WERI-Rb-1 (cell line): ENCODE measurements at regions not wholly inside any gene's neighbourhood (a gene's known extent, or its start where the extent isn't known, plus 50 kb on each side); places are given as distances from the start of the nearest gene placed in this dataset.

Experiments used
- DNase-seq: peaks from one replicate; pipeline ENCODE4 v3.0.0-alpha.2; 2020
- H3K27ac ChIP-seq: fragments of 250-450 bp; sonication (Bioruptor Pico); 2 replicates; pipeline ENCODE4 v1.5.1; 2020; ENCODE audit warnings: mild to moderate bottlenecking, moderate library complexity
- H3K27me3 ChIP-seq: fragments of 250-450 bp; sonication (Bioruptor Pico); 2 replicates; pipeline ENCODE4 v1.5.1; 2021; ENCODE audit warnings: mild to moderate bottlenecking, low read depth, moderate library complexity; ENCODE audit not compliant: insufficient read depth, severe bottlenecking
- H3K36me3 ChIP-seq: fragments of 250-450 bp; sonication (Bioruptor Pico); 2 replicates; pipeline ENCODE4 v1.5.1; 2020; ENCODE audit warnings: mild to moderate bottlenecking, moderate library complexity
- H3K4me3 ChIP-seq: 2 replicates; pipeline ENCODE4 v1.5.1; 2011; ENCODE audit warnings: low read depth, mild to moderate bottlenecking, control low read depth, low read length
- H3K9me3 ChIP-seq: fragments of 250-450 bp; sonication (Bioruptor Pico); 2 replicates; pipeline ENCODE4 v1.5.1; 2021; ENCODE audit warnings: mild to moderate bottlenecking, moderate library complexity; ENCODE audit not compliant: severe bottlenecking
- TF ChIP-seq, protein P1 (sequence below): IDR thresholded peaks from 2 replicates; pipeline ENCODE4 v1.5.1; 2011; ENCODE audit warnings: low read depth, mild to moderate bottlenecking, control low read depth, inconsistent platforms, low read length

- H3K27ac ChIP-seq: no peak overlapping the region
- peaks cover 4% of the 10 kb centered on the region for H3K9me3 ChIP-seq
- H3K4me3 ChIP-seq: no peak overlapping the region
- no peak for DNase-seq
- H3K27me3 ChIP-seq: no peaks in the 10 kb centered on the region
- no peaks in the 10 kb centered on the region for H3K36me3 ChIP-seq
- TF ChIP-seq, protein P1, sequence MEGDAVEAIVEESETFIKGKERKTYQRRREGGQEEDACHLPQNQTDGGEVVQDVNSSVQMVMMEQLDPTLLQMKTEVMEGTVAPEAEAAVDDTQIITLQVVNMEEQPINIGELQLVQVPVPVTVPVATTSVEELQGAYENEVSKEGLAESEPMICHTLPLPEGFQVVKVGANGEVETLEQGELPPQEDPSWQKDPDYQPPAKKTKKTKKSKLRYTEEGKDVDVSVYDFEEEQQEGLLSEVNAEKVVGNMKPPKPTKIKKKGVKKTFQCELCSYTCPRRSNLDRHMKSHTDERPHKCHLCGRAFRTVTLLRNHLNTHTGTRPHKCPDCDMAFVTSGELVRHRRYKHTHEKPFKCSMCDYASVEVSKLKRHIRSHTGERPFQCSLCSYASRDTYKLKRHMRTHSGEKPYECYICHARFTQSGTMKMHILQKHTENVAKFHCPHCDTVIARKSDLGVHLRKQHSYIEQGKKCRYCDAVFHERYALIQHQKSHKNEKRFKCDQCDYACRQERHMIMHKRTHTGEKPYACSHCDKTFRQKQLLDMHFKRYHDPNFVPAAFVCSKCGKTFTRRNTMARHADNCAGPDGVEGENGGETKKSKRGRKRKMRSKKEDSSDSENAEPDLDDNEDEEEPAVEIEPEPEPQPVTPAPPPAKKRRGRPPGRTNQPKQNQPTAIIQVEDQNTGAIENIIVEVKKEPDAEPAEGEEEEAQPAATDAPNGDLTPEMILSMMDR: no peak
Observed at GRCh38 chr12:68446901-68447796, 115.0 kb upstream of the MDM1 start.

DNA sequence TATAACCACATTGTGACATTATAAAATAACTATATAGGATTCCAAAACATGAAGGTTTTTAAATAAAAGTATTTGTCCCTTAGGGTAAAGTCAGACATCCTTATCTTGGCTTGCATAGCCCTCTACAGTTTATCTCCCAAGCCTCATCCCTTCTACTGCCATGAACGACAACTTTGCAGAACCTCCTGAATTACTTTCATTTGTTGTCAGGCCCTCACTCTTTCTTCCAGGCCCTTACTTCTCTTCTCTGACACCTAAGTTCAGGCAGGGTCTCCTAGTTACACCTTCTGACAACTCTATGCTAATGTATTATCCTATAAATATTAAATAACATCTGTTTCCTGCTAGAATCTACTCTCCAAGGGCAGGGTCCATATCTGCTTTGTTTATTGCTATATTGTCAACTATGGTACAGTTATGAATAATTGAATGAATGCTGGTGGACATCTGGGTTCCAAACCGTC is 115.7 kb upstream of the MDM1 start:
- Histone ChIP-seq H3K36me3 (no peaks in the 10 kb centered on the region), H3K27me3 (no peaks in the 10 kb centered on the region), H3K9me3 (peaks cover 4% of the 10 kb centered on the region), H3K27ac (no peak overlapping the region), H3K4me3 (no peak overlapping the region)
- TF ChIP-seq, protein P1: no peak
- no peak for DNase-seq

DNA sequence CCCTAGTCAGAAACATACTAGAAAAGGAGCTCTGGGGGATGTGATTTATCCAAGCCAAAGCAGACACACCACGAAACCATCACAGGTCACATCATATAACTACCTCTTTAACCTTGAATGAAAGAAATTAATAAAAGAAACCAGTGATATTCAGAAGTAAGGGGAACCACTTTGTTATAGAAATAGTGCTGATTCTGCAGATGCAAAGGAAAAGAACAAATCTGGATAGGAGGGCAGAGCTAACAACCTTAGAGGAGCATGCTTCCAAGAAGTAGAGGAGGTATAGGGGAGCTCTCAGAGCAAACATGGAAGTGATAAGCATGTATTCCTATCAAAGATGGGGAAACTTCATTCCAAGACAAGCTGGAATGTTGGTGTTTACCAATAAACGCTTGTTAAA is 117.0 kb upstream of the MDM1 start:
- Histone ChIP-seq H3K4me3 (no peak overlapping the region), H3K27ac (no peak overlapping the region), H3K27me3 (no peaks in the 10 kb centered on the region), H3K36me3 (no peaks in the 10 kb centered on the region), H3K9me3 (peaks cover 4% of the 10 kb centered on the region)
- TF ChIP-seq, protein P1: no peak
- no peak for DNase-seq

DNA sequence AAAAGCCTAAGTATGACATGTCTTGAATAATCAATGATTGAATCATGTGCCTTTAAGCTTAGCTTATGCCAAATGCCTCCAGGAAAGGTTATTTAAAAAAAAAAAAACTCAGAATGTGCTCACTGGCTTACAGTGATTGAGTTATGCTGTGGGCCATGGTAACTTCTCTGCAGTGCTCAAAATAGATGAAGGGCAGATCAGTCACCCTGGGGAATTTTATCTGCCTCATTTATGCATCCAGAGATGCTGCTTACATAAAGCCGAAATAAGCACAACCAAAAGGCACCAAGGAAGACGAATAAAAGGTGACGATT is 118.7 kb upstream of the MDM1 start:
- TF ChIP-seq, protein P1: no peak

DNA sequence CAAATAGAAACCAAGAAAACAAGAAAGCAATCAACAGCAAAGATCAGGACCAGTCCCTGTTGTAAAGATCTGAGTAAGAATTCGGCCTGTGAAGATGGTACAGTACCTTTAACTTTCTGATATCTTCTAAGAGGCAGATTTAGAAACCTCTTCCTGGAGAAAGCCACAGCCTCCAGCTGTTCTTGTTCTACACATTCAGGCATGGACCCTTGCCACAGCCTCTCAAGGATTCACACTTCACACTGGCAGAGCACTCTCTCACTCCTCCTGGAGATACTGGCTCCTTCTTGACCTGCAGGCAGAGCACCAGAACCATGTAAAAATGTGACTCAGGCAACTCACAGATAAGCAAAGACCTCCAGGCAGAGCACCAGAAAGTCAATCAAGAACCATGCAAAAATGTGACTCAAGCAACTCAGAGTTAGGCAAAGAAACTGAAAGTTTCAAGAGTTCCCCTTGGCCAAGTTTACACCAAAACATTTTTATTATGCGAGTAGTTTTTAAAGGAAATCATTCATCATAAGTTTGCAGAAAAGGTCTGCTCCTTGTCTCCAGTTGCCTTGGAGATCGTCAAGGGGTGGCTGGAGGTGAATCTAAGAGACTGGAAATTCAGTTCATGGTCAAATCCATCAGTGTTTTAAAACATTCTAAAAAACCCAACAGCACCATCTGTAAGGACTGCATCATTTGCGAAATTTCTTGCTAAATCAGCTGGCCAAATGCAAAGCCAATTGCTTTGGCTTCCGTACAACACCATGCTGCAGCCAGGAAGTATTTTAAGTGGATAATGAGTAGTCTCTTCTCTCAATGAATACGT is 119.3 kb upstream of the MDM1 start:
- no peaks in the 10 kb centered on the region for H3K27me3 ChIP-seq
- no peak overlapping the region for H3K27ac ChIP-seq
- H3K36me3 ChIP-seq: no peaks in the 10 kb centered on the region
- H3K9me3 ChIP-seq: no peaks in the 10 kb centered on the region
- DNase-seq: no peak
- no peak overlapping the region for H3K4me3 ChIP-seq
- TF ChIP-seq, protein P1: no peak

More for the DNA sequence above, 118.7 kb upstream of the MDM1 start:
- no peaks in the 10 kb centered on the region for H3K9me3 ChIP-seq
- H3K27me3 ChIP-seq: no peaks in the 10 kb centered on the region
- no peaks in the 10 kb centered on the region for H3K36me3 ChIP-seq
- no peak overlapping the region for H3K27ac ChIP-seq
- no peak overlapping the region for H3K4me3 ChIP-seq
- no peak for DNase-seq
